GM18867 (cell line): ENCODE measurements at regions not wholly inside any gene's neighbourhood (a gene's known extent, or its start where the extent isn't known, plus 50 kb on each side); places are given as distances from the start of the nearest gene placed in this dataset.

Source experiments
- ATAC-seq: cut with Tn5 transposase; IDR thresholded peaks from one replicate; pipeline ENCODE4 v1.9.1; 2021; ENCODE audit warnings: mild to moderate bottlenecking, moderate library complexity; ENCODE audit not compliant: unreplicated experiment

DNA sequence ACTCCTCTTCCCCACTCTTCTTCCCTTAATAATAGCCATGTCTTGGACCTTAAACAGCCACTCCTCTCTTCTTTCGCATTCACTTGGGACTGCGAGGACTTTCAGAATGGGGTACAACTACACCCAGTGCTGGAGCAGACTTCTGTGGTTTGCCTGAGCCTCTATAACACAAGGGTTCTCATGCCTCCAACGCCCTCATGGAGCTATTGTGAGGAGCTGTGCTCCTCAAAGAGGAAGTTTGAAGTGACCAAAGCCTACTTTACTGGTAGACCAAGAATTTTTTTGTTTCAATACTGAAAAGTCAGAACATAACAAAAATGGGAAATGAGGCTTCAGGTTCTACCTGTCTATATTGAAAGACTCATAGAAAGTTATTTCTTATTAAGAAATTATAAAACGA, 316.4 kb downstream of the PIK3R1 start:
- ATAC-seq: no peak

DNA sequence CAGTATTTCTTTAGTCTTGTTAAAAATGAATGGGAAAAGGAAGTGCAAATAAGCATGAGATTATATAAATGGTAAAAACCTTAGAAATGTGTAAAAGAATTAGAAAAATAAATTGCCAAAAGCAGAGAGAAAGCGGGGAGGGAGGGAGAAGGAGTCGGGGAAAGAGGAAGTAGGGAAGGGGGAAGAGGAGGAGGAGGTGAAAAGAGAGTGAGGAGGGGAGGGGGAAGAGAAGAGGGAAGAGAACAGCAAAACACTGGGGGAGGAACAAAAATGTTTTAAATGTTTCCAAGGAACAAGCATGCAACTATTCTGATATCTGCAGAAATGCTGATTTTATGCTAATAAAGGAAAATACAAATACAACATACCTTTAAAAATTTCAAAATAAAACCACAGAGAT, 317.5 kb downstream of the PIK3R1 start:
- ATAC-seq: no peak

DNA sequence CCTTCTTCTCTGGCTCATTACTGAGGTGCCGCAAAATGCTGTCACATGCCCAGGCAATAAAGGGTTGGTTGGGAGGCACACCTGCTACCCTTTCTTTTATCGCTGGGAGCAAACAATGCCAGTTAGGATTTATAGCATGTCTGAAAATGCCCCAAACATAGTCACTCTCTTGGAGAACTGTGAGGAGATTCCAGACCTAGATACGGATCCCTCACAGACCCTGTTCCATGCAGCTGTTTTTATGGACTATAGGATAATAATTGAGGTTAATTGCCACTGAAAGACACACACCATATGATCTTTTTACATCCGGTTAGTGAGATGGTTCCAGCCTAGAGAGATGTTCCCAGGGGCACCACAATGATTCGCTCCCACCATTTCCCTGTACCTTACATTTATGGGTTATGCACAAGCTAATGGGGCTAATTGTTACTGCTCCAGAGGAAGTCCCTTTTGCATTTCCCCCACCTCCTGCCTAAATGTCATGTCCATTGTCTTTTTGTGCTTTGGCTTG, 318.1 kb downstream of the PIK3R1 start:
- ATAC-seq: no peak

DNA sequence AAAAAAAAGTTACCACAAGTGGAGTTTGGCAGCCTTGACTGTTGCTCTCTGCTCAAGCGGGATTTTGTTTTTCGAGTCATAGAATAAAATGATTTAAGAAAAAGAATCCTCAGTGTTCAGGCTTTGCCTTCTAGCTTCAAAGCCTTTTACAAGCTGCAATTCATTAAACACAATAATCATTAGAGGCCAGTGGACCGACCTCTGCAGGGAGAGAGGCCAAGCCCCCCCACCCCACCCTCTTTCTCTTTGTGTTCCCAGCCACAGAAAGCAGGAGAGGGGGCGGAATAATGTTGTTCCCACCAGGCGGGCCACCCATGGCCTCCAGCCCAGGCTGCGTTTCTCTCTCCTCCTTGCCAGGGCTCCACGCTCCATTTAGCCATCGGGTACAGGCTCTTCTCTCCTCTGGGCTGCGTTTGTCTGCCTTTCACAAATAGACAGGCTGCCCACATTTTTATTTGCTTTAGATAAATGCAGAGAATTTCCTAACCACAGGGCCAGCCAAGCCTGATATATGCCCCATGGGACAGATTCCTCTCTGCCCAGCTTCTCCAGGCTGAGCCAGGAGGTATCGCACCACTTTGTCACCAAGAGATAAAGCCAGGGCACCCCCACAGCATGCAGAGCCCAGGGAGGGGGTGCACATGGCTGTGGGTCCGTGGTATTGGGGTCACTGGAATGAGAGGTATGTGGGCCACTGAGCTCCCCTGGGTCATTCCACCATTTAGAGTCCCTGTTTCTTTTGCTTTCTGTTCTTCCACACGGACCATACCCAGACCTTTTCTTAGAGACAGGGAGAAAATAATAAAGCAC, 318.8 kb downstream of the PIK3R1 start:
- no peak for ATAC-seq

DNA sequence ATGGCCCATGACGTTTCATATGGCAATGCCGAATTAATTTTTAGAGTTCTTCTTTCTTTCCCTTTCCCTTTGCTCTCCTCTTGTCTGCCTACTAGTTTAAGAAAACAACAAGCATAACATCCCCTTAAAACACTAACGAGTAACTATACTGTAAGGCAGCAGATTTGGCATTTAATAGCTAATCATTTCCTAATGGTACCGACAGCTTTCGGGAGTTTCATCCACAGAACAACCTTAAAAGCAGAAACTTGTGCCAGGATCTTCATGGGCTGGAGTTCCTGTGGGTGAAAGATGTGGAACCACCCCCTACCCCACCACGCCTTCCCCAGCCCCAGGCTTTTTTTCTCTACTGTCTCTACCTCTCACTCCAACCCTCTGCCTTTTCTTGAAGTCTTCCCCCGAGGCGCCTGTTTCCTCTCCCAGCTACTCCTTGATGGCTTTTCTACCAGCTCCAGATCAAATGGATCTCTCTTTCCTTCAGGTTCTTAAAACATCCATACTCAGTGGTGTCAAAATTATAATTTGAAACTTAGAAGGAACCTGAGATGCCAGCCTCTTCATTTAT, 319.5 kb downstream of the PIK3R1 start:
- ATAC-seq: no peak

DNA sequence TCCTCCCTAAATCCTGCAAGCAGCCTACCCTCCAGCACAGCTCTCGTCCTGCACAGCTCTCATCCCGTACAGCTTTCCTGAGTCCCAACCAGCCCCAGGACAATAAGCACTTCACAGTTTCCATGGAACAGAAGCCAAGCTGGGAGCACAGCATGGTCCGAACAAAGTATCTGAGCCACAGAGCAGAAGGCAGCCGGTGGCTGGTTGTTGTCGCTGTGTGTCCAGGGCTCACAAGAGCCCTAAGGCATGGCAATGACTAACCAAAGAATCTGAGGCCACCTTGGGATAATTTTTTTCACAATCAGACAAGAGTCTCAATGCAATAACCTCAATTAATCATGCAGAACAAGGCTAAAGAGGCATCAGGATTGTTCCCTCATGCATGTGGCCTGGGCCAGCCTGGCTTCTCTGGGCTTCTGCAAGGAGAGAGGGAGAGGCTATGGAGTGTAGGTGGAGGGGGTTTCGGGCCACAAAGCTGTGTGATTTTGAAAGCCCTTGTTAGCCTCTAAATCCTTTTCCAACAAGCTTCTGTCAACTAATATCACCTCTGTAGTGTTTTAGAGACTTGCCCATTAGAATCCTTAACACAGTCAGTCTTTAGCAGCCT, 323.4 kb downstream of the PIK3R1 start:
- no peak for ATAC-seq

DNA sequence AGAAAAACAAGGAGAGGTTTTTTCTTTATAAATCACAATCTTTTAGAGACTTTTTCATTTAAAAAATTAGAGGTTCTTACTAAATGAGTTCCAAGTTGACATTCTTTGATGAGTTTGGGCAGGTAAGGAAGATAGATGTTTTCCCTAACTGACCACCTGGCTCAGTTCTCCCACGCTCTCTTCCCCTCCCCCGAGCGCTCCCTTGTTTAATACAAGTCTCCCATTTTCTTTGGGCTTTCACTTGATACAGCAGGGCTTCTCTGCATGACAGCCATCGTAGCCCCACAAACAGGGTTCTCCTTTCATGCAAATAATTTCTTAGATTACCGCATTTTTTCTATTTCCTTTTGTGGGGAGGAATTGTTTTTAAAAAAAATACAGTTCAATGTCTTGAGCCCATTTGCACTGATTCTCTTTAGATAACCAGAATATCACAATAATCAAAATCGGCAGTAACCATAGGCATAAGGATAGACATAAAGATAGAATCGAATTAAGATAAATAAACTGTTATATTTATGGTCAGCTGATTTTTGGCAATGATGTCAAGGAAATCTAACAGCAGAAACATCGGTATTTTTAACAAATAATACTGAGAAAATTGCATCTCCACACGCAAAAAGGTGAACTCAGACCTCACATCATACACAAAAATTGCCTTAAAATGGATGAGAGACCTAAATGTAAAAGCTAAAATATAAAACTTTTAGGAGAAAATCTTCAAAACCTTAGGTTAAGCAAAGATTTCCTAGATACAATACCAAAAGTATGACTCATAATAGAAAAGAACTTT, 325.4 kb downstream of the PIK3R1 start:
- no peak for ATAC-seq

DNA sequence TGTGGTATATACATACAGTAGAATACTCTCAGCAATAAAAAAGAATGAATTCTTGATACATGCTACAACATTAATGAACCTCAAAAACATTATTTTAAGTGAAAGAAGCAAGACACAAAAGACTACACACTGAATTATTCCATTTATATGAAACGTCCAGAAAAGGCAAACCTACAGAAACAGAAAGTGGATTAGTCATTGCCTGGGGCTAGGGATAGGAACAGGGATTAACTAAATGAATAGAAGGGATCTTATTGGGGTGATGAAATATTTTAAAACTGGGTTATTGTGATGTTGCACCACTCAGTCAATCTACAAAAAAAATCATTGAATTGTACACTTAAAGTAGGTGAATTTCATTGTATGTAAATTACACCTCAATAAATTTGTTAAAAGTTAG, 326.7 kb downstream of the PIK3R1 start:
- no peak for ATAC-seq

DNA sequence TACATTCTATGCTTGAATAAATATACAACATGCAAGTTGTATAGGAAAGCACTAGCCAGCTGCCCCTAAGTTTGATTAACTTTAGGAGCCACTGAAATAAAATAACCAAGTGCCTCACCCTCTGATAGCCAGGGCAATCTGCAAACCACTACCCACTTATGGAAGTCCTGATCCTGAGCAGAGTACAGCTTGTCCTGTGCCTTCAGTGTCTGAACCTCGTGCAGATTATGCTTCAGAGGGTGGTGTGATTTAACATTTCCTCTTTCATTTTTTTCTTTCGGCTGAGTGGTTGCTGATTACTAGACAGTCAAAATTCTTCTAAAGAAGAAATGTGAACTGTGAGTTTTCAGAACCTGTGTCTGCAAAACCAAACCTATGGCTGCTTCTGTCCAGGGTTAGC, 327.7 kb downstream of the PIK3R1 start:
- ATAC-seq: no peak

DNA sequence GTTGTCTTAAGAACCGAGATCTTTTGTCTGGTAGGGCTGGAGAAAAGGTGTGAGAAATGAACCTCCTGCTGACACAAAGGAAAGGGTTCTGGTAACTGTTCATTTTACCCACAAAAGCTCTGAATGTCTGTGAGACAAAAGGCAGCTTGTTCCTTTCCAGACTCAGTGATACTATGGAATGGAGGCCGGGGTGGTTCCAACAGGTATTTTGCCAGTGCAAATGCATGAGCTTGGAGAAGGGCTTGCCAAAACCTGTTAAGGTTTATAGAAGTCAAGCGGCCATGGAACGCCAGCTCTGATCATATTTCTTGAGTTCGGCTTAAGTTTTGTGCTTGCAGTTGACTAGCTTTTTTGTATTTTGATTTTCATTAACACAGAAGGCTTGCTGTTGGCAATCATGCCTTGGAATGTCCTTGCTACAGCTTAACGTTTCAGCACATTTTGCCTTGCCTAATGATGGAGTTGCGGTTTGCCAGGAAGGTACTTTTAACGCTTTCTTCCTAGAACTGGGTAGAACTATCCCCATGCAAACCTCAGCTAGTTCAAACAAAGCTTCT, 328.6 kb downstream of the PIK3R1 start:
- ATAC-seq: no peak

DNA sequence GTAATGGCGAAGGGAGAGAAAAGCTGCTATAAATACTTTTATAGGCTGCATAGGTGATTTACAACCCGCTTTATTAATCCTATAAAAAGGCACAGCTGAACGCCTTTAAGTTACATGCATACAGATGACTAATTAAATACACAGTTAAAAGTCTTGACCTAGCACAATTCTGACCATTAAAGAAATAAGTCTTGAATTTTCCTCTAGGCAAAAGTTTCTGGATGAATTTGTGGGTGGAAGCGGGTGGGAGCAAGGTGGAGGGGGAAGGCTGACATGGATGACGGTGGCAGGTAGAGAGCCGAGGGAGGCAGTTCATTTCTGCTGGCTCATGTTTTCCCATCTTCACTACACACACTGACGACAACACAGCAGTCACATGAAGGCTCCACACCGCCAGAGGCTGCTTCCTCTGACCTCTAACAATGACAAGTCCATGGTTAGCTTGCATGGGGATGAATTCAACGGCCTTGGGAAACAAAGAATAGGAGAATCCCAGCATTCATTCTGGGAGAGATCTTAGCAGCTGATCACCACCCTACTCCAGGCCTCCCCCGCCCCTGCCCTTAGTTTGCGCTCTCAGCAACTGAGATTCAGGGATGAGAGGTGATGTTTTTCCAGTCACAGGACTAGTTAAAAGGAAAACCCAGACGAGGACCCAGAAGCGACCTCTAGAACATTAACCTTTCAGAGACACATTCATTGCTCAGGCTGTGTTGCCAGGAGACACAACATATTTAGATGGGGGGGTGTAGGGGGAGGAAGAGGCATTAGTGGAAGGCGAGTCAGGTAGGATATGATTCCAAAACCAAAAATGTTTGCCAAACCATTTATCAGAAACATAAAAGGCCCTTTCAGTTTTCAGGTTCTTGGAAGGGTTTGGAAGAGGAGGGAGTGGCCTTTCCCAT, 329.3 kb downstream of the PIK3R1 start:
- ATAC-seq: no peak

DNA sequence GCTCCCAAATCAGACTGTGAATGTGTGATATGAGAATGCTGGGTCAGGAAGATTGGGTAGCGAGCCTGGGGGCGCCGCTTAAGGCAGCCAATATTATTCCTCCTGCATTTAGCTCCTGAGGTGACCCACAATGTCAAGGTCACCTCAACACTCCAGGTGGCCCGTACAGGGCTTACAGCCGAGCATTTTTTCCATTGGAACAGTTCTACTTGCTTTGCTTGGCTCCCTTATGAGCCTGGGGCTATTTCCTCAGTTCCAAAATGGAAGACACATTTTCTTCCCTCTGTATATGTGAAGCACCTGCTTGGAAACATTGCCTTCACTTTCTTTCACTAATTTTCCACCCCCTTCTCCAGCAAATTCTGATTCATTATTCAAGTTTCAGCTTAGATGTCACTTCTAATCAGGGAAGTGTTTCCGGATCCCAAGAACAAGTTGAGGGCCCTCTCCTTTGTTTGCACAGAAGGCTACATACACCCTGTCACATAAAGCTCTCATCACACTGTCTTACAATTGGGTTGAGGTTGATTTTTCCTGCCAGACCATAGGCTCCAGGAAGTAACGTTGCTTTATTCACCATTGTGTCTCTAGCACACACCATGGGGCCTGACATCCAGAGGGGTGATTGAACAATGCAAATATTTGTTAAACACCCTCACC, 330.2 kb downstream of the PIK3R1 start:
- no peak for ATAC-seq

DNA sequence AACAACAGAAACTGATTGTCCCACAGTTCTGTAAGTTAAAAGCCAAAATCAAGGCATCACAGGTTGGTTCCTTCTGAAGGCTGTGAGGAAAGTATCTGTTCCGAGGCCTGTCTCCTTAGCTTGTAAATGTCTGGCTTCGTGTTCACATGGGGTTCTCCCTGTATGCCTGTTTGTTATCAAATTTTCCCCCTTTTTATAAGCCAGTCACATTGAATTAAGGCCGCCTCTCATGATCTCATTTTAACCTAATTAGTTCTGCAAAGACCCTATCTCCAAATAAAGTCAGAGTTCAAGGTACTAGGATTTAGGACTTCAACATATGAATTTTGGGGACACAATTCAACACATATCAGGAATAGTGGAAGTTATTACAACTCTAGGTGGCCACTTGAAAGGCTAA, 331.5 kb downstream of the PIK3R1 start:
- ATAC-seq: no peak

DNA sequence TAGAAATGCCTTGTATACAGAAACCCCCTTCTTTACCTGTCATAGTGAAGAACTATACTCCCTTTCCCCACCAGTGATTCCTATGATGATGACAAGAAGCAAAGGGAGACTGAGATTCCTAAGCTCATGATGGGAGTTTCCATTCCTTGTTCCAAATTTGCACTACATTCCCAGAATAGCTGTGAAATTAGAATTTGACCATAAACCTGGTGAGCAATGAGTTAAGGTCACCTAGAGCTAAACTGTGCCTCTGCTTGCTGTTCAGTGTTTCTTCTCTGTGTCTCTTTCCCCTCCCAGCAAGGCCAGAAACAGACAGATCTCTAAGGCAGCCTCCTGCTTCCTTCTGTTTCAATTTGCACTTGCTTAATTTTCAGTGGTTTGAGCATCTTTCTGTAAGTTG, 332.1 kb downstream of the PIK3R1 start:
- ATAC-seq: no peak

DNA sequence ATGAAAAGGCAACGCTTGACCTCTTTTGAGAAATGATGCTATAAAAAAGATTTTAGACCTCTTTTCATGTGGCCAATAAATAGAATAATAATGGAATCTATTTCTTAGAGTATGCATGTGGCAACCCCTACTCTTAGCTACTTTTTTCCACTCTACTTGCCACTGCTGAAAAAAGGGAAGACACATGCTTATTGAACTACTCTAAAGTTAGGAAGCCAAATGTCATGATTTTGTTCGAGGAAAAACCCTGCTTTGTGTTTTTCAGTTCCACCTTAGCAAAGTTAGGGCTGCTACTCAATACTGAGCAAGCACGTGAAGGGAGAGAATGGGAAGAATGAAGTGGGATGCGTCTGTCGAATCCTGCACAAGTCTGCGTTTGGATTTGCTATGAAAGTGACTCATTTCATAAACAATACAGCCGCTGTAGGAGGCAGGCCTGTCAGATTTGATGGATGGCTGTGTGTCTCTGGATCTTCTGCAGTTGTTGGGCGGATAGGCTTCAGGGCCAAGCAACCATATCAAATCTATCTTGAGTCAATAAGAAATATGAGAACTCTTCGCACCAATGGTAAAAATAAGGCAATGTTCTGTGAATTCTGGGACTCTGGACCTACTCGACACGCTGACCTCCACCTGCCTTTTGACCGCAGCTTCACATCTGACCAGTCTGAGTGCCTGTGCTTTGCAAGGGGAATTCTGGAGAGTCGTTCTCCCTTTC, 333.6 kb downstream of the PIK3R1 start:
- ATAC-seq: no peak

DNA sequence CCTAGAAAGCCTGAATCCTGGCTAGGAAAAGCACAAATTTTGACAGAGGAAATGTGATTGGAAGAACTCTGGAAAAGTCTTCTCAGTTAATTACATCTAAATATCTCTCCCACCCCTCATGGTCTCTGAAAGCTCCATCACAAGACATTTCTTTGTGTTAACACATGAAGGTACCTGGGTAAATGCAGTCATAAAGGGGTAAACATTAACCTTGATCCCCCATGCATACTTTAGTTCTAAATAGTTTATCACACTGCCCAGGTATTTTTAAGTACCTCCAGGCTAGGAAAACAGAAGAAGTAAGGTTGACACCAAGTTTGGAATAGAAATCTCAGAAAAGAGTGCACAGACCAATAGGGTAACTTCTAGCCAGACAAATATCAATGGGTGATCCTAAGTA, 334.5 kb downstream of the PIK3R1 start:
- no peak for ATAC-seq

DNA sequence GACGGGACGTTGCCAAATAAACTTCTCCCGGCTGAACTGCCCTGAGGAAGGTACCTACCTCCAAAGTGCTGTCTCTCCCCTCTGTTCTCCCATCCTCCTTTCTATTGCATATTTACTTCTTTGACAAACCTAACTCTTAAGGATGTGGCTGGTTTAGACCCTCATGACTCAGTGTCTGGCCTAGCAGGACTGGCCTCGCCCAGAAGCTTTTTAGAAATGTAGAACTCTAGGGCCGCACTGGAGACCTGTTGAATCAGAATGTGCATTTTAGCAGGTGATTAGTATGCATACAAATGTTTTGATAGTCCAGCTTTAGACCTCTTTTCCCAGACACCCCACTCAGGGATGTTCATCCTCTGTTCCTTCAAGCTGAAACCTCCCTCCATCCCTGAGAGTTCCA, 335.9 kb downstream of the PIK3R1 start:
- ATAC-seq: no peak

DNA sequence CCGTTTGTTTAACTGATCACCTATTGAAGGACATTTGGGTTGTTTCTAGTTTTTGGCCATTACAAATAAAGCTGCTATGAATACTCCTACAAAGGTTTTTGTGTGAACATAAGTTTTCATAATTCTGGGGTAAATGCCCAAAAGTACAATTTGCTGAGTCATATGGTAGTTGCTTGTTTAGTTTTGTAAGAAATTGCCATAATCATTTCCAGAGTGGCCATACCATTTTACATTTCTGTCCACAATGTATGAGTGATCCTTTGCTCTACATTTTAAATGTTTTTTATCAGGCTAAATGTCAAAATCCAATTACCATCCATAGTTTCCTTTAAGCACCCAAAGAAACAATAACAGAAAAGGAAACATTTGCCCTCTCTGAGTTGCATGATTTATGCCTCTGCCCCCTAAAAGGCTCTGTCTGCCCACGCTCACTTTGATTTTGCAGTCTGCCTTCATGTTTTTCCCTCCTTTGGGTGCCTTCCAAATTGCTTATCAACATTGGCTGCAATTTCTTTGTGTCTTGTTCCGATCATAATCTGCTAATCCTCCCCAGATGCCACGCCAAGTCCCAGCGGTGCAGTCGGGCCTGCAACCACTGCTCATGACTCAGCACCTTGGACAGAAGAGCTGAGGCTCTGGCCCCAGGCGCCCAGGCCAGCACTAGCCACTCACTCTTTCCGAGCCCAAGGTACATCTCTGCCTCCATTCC, 339.2 kb downstream of the PIK3R1 start:
- ATAC-seq: no peak
